ENCODE measurements at regions not wholly inside any gene's neighbourhood (a gene's known extent, or its start where the extent isn't known, plus 50 kb on each side); places are given as distances from the start of the nearest gene placed in this dataset.
"Not testable (repeated sequence)": the region's sequence is repeated elsewhere in the genome, so short reads cannot be mapped to it uniquely, and the experiment has no call there.

DNA sequence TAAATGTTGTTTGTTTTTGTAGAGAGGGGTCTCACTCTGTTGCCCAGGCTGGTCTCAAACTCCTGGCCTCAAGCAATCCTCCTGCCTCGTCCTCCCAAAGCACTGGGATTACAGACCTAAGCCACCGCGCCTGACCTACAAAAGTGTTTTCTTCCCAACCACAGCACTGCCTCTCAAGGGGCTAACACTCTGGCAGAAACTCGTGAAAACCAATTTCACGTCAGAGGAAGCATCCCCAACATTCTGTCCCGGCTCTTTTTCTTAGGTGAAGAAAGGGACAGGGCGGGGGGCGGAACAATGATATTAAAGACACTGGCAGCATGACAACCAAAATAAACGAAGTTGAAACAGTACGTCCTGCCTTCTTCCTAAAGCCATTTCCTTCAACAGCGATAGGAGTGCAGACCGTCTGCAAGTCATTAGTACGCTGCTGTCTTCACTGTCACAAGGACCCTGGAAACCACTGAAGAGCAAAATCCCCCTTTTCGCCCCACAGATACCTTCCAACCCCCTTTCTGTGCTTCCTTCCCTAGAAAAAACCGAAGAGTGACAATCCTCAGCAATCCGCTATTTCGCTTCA is 79.5 kb upstream of the NBPF20 start:
- not testable (repeated sequence) for TF ChIP-seq POLR2A (IDR thresholded peaks at IDR 0.05; ENCODE audit: low read length); EP300 (IDR thresholded peaks at IDR 0.05); HOXA7 (CRISPR knock-in tag; IDR thresholded peaks at IDR 0.05); CEBPB (IDR thresholded peaks at IDR 0.05); JUN (IDR thresholded peaks at IDR 0.05)
- TF ChIP-seq, protein P1, sequence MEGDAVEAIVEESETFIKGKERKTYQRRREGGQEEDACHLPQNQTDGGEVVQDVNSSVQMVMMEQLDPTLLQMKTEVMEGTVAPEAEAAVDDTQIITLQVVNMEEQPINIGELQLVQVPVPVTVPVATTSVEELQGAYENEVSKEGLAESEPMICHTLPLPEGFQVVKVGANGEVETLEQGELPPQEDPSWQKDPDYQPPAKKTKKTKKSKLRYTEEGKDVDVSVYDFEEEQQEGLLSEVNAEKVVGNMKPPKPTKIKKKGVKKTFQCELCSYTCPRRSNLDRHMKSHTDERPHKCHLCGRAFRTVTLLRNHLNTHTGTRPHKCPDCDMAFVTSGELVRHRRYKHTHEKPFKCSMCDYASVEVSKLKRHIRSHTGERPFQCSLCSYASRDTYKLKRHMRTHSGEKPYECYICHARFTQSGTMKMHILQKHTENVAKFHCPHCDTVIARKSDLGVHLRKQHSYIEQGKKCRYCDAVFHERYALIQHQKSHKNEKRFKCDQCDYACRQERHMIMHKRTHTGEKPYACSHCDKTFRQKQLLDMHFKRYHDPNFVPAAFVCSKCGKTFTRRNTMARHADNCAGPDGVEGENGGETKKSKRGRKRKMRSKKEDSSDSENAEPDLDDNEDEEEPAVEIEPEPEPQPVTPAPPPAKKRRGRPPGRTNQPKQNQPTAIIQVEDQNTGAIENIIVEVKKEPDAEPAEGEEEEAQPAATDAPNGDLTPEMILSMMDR (IDR thresholded peaks at IDR 0.05) = not testable (repeated sequence)
